HG02973 (cell line): ENCODE measurements at regions not wholly inside any gene's neighbourhood (a gene's known extent, or its start where the extent isn't known, plus 50 kb on each side); places are given as distances from the start of the nearest gene placed in this dataset.

Source experiments
- ATAC-seq: cut with Tn5 transposase; IDR thresholded peaks from one replicate; pipeline ENCODE4 v1.9.1; 2021; ENCODE audit warnings: moderate library complexity; ENCODE audit not compliant: unreplicated experiment

- ATAC-seq = no peak
These were observed 260.3 kb downstream of the SNX13 start for GRCh38 chr7:17680026-17680425.

GRCh38 chr7:17680943-17681351, 259.3 kb downstream of the SNX13 start:
- ATAC-seq = no peak

- ATAC-seq = no peak
These were observed 258.3 kb downstream of the SNX13 start for GRCh38 chr7:17681965-17682364.

GRCh38 chr7:17682586-17682985, 257.7 kb downstream of the SNX13 start:
- ATAC-seq = no peak

GRCh38 chr7:17685141-17685540, 255.2 kb downstream of the SNX13 start:
- no peak for ATAC-seq

DNA sequence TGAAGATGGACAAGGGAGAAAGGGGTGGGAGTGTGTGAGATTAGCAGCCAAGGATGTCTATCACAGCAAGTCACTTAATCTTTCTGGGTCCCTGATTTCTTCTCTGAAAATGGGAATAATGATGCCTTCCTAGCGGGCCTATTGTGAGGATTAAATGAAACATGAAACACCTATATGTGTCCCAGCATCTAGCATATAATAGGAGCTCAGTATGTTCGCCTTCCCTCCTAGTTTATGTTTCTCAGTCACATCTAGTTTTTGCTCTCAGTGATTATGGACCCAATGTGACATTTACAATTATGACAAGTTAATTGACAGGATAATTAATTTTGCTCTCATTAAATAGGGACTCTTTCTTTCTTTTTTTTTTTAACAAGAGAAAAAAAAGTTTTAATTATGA, 252.9 kb downstream of the SNX13 start:
- ATAC-seq = no peak

DNA sequence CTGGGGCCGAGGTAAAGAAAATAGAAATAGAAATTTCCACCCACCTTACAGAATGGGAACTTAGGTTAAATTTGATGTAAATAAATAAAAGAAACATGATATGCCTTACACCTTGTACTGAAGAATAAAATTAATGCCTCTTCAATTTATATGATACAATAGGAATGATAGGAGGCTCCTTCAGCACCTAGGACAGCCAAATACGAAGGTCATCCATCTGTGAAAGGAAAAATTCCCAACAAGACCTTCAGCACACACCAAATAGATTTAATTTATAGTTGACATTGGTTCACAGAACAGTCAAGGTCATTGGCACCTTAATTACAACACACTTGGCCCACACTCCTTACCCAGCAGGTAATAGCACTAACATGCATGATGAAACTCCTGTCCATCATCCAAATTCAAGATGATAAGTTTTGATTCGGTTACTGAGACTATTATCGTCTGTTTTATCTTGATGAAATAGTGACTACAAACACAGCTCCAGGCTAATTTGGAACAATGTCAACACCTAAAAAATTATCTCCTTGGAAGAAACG, 250.9 kb downstream of the SNX13 start:
- no peak for ATAC-seq

- ATAC-seq = no peak
These were observed 250.3 kb downstream of the SNX13 start for GRCh38 chr7:17690030-17690429.

GRCh38 chr7:17696422-17696821, 243.9 kb downstream of the SNX13 start:
- ATAC-seq = no peak

GRCh38 chr7:17697128-17697881, 243.0 kb downstream of the SNX13 start:
- ATAC-seq = no peak

- ATAC-seq = no peak
These were observed 240.6 kb downstream of the SNX13 start for GRCh38 chr7:17699696-17700095.

DNA sequence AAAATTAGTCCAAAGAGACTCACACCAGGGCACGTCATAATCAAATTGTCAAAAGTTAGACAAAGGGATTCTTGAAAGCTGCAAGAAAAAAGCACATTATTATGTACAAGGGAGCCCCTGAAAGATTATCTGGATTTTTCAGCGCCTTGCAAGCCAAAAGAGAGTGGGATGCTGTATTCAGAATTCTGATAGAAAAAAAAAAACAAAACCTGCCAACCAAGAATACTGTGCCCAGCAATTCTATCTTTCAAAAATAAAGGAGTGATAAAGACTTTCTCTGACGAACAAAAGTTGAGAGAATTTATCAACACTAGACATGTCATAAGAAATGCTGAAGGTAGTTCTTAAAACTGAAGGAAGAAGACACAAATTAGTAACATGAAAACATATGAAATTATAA, 240.2 kb downstream of the SNX13 start:
- no peak for ATAC-seq

DNA sequence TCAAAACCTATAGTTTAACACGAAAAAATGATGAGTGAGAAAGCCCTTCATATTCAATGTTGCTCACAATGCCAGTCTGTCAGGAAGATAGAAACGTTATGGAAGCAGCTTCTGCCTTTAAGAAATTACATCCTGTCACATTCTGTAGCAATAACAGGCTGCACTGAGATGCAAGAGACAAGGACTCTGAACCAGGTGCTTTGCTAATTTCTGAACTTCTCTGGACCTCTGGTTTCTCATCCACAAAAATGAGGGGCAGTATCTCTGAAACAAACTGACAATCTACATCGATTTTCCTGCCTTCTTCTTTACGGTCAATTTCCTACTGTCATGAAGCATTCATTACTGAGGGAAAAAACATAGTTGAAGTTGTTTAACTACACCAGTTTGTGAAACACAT, 234.0 kb downstream of the SNX13 start:
- no peak for ATAC-seq

- no peak for ATAC-seq
These were observed 233.6 kb downstream of the SNX13 start for GRCh38 chr7:17706734-17707133.

DNA sequence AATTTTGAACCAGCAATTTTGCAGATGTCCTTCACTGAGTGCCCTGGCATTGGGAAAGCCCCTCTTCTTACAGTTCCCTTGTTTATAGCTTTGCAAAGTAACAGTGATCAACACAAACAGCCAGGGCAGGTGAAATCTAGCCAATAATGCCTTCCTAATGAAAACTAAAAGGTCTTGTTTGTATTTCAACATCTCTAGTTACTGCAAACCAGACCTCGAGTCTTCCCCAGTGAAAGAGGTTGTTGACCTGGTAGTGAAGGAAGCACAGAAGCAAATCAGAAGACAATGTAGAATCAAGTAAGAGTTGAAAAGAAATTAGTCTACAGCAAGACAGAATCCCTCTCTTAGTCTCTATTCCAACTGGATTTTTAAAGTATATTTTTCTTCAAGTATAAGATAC, 231.2 kb downstream of the SNX13 start:
- no peak for ATAC-seq

DNA sequence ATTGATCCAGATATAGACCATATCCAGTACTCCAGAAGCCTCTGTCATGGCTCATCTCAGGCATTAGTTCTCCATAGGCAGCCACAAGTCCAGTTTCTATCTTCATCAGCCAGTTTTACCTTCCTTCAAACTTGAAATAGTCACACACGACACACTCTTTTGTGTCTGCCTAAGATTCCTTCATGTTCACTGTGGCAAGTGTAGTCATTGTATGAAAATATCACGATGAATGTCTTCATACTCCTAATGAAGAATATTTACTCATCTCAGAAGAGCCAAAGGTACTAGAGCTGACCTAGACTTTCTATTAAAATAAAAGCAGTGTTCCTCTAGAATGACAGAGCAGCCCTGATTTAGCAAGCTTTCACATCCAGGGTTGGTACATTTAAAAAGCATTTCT, 230.7 kb downstream of the SNX13 start:
- no peak for ATAC-seq

DNA sequence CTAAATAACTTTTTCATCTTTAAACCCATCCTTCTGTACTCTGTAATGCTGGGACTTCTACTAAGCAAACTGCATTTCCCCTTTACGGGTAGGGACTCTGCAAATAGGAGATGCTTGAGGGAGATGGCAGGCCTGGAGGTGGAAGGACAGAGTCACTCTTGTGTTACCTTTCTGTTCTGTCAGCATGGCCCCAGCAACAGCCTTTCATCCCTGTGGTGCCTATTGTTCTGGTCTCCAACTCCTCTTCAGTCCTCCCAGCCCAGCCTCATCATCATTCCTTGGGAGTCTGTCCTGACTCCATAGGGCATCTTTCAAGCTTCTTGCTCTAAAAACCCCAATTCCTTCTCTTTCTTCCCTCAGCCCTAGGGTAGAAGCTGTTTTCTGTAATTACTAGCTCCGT, 230.0 kb downstream of the SNX13 start:
- ATAC-seq = no peak

DNA sequence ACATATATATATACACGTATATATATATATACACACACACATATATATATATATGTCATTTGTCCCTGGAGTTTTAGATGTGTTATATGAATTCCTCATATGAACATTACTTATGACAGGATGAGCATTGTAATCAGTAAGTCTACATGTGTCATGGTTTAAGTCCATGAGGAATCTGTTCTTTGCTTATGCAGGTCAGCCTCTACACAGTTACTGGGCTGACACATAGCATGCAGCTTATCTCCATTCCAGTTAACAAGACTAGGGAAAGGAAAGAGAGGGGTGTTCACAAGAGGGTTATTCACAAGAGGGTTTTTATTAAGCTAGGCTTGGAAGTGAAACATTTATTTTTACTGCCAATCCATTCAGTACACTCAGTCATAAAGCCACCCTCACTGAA, 226.7 kb downstream of the SNX13 start:
- ATAC-seq = no peak

GRCh38 chr7:17716816-17717215, 223.5 kb downstream of the SNX13 start:
- no peak for ATAC-seq

- ATAC-seq = no peak
These were observed 220.3 kb downstream of the SNX13 start for GRCh38 chr7:17719998-17720397.

- no peak for ATAC-seq
These were observed 218.5 kb downstream of the SNX13 start for GRCh38 chr7:17721736-17722285.

DNA sequence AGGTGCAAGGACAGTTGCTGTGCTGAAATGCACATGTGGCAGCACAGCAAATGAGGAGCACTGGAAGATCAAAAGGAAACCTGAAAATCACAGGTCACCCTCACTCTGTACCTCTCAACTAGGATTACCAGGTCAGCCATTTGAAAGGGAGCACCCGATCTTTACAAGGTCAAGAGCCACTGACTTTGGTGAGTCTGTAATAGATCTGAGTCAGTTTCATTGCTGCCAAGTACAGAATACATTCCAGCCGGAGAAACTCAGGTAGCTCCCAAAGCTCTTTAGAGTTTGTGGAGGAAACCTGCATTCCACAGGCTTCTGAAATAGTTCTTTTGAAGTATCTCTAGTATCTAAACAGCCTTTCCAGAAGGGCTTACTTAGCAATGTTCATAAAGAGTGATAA, 217.5 kb downstream of the SNX13 start:
- no peak for ATAC-seq

GRCh38 chr7:17725821-17726220, 214.5 kb downstream of the SNX13 start:
- ATAC-seq = no peak
